Stimulated activated CD4-positive, alpha-beta T cell treated with anti-CD3 and anti-CD28 coated beads, Interleukin-1b, Interleukin-23, amount 100 ng/mL, for 24 hours (primary cell): ENCODE measurements at regions not wholly inside any gene's neighbourhood (a gene's known extent, or its start where the extent isn't known, plus 50 kb on each side); places are given as distances from the start of the nearest gene placed in this dataset.
"Not testable (repeated sequence)": the region's sequence is repeated elsewhere in the genome, so short reads cannot be mapped to it uniquely, and the experiment has no call there.

ENCODE experiments used
- DNase-seq, 4 experiments: peaks; one replicate each; pipeline ENCODE4 v3.0.0-alpha.2; 2020; ENCODE audit warnings: low read depth in 4 of 4, low spot score in 1 of 4

DNA sequence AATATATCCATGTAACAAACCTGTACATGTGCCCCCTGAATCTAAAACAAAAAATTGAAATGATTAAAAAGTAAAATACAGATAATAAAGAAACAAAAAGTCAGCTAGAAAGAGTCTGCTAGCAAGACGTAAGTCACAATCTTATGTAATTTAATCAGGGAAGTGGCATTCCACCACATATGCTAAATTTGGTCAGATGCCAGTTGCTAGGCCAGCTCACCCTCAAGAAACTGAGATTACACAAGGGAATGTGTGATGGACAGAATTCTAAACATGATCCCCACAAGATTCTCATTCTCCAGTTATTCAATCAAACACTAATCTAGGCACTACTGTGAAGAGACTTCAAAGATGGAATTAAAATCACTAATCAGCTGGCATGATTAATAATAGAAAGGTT, 689.3 kb downstream of the CENPC start:
- no peak for DNase-seq

DNA sequence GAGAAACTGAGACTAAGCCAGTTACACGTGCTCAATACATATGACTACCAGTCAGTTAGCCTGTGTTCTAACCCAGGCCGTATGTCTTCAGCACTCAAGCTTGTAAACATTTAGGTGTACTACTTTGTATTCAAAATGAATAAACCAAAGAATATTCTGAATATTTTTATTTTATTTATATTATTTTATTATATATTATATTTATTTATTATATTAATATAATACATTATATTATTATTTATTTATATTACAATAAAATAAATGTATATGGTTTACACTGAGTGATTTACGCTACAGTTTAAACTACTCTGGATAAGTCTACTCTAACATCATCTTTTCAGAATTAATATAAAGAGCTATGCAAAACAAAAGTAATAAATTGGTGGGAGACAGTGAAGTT, 691.5 kb downstream of the CENPC start:
- DNase-seq: no peak

DNA sequence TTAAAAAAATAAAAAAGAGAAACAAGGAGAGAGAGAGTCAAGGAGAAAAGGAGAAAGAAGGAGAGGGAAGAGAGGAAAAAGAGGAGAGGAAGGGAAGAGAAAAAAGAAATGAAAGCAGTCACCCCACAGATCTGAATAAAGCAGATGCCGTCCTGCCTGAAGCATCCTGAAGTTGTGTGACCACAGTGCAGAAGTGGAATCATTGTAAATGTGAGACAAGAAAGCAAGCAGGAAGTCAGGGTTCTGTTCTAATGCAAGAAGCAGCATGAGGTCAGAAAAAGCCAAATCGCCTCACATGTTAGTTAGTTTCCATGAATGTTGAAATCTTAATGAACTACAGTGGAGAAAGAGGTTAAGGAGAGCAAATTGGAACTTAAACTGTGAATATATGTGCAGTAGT, 692.5 kb downstream of the CENPC start:
- DNase-seq: no peak

DNA sequence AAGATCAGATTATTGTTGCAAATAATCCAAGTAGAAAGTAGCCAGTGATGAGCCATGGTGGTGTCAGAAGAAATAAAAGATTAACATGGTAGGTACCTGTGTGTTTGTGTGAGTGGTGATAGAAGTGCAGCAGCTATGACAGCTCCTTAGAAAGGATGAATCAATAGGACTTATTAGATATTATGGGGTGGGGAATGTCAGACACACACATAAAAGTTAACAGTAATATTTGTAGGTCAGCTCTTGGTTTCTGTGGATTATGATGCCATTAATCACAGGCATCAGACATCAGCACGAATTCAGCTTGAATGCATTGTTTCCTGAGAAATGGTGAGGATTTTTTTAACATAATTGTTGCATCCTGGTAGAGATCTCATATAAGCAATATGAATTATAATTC, 695.7 kb downstream of the CENPC start:
- no peak for DNase-seq

DNA sequence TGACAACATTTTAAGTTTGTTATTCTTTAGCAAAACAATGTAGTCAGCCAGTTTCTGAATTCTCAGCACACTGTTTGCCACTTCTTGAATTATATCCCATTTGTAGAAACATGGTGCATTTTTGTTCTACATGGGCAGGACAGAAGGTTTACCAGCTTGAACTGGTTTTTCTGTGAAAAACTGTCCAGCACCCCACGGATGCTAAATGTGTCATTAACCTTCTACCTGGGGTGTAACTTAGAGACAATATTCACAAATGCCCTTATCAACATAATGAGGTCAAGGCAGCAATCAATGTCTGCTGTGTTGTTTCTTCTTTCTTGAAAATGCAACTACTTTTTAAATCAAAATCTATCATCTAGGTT, 702.6 kb downstream of the CENPC start:
- no peak for DNase-seq

DNA sequence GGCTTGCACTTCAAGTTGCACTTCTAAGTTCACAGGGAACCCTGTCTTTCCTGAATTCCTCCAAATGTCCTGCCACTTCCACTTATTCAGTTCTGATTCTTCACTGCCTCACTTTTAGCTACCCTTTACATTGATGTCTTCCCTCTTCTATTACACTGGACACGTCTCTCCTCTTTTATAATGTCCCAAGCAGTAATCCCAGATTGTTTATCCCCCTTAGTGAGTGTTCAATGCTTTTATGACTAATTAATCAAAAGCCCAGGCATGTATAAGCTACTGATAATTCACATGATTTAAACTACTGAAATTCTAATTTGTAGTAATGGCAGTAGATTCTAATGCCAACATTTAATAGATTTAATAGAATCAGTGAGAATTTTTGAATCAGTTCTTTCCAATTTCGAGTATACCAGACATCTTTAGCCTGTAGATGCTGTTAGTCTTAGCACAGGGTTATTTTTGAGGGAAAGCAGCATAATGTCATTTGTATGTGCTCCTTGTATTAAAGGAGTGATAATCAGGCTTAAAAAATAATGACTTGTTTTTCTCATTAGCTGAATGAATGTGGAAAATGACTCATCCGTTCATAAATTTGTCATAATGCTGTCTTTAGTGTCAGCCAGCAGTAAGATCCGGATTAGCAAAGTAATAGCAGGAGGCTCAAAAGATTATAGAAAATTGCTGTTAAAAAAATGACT, 703.1 kb downstream of the CENPC start:
- DNase-seq: no peak

DNA sequence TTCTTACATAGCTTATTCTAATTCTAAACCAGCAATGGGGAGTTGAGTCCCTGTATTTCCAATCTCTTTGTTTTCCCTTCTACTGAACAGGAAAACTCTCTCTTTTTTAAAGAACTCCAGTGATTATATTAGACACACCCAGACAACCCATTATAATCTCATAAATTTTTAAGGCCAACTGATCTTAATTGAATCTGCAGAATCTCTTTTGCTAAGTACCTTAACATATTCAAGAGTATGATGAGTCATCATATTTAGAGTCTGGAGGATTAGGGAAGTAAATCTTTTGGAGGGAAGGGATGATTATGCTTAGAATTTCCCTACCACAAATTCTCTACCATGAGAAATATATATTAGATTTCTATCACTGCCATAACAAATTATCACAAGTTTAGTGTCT, 705.1 kb downstream of the CENPC start:
- DNase-seq: no peak

DNA sequence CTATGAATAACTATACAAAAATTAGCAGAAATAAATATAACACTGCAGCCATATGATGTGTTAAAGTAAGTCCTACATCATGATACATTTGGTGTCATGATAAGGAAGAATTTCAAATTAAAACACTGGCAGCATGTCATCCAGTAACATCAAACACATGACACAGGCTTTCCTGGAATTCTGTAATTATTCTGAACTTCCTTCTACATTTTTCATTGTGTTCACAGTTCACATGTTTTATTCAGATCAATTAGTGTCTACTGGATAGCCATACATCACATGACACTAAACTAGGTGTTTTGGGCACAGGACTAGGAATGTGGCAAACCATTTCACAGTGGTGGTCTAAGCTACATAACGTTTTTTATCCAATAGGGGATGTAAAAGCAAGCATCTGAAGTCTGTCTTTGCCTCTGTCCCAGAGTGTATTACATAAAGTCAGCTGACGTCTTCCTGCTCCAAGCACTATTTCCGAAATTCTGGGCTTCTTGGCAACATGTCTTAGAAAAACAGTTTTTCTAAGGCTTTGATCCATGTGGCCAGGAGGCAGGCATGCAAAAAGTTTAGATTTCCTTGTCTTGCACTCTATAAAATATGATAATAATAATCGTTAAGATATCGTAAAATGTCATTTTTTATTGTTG, 707.9 kb downstream of the CENPC start:
- DNase-seq: no peak

DNA sequence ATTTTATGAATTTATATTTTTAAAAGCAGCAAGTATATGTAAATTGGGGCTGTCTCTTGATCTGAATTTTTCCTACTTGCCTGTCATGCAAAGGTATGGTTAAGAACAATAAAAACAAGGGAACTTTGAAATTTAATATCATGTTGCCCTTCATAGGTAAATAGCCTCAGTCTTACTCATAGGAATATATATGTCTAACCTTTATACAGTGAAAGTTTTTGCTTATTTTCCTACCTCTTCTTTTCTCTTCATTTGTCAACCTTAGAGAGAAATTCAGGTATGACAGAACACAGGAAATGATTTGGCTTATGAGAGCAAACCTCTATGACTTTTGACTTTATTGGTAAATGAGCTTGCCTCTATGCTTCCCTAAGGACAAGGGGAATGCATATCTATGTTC, 716.0 kb downstream of the CENPC start:
- DNase-seq: no peak

DNA sequence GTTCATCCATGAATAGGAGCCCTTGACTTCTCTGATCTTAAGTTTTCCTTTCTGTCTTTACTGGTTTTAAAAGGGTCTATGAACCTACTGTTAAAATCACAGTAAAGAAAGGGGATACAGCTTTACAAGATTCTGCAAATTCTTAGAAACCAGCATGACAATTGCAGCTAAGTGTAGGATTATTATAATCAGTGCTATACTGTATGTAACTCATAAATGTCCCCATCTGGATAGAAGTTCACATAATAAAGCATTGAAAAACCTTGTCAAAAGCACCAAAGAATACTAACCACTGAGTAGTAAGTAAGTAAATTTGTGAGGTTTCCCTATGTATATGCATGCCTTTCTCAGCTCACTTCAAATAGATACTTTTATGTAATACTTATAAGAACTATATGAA, 724.6 kb downstream of the CENPC start:
- DNase-seq: no peak

DNA sequence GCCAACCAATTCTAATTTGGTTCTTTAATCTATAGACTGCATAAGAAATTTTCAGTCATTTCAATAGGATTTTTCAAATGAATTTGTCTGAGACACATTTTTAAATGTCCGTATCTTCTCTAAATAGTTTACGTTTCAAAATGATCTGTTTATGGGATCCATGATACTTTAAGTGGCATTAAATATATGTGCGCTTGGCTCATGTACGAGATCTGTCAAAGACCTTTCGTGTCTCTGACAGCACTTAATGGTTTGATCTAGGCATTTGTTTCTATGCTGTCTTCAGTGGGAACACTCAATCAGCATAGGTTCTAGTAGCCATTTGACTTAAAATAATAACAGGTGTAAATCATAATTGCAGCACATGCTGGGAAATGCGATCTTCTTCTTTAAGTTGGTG, 731.0 kb downstream of the CENPC start:
- no peak for DNase-seq

DNA sequence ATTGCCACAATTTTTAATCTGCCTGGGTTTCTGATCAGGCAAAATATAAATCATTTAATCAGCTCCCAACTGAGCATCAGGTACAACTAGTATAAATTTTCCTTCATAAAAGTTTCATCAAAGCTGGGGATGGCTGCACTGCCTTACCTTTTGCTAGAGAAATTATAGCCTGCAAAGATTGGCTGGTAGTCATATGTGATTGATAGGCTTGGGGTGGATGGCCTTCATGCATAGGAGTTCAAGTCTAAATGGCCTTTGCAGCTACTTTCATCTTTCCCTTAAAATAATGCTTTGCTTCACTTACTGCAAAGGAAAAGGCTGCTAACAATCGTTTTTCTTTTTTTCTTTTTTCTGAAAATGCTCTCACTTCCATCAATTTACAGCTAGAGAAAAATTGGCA, 739.7 kb downstream of the CENPC start:
- no peak for DNase-seq

DNA sequence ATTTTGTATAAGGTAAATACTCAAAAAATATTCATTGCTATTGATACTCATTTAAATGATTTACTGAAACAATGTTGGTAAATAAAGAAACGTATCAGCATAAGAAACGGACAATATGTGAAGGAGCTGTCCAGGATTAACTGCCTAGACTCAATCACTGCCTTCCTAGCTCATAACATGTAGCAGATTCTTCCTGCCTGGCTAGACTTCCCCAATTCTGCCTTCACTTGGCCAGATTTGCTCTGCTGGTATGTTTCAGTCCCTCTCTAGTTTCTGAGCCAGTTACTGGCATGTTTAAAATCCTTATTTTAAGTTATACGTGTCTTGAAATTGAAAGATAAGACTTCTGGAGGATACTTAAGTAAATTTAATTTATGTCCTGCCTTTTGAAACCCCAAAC, 740.3 kb downstream of the CENPC start:
- DNase-seq: no peak

DNA sequence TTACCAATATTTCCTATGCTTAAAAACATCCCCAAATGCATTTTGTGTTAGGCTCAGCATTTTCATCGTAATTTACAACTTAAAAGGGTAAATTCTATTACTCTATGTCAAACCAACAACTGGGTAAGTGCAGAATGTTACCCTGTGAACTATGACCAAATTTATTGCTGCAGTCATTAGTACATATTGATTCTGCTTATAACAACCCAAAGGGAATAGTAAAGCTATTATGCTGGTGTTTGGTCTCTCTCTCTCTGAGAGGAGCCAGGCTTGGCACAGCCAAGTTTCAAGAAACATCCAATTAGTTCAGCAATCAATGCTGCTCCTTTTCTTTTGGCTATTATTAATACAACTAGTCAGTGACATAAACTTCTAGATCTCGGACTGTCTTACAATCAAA, 747.7 kb downstream of the CENPC start:
- no peak for DNase-seq

DNA sequence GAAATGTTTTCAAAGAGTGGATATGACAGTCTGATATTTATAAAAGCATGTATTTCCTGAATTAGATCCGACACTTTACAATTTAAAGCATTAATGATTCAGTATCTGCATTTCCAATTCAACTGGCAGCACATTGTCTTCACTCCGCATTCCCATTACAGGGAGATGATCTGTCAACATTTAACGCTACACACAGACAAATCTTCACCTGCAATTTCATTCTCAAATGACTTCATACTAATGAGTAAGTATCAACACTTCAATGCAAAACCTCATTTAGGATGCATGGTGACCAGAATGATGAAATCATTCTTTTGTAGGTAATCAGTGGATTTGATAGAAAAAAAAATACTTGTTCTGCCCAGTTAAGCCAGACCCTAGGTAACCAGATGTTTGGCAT, 749.6 kb downstream of the CENPC start:
- no peak for DNase-seq

DNA sequence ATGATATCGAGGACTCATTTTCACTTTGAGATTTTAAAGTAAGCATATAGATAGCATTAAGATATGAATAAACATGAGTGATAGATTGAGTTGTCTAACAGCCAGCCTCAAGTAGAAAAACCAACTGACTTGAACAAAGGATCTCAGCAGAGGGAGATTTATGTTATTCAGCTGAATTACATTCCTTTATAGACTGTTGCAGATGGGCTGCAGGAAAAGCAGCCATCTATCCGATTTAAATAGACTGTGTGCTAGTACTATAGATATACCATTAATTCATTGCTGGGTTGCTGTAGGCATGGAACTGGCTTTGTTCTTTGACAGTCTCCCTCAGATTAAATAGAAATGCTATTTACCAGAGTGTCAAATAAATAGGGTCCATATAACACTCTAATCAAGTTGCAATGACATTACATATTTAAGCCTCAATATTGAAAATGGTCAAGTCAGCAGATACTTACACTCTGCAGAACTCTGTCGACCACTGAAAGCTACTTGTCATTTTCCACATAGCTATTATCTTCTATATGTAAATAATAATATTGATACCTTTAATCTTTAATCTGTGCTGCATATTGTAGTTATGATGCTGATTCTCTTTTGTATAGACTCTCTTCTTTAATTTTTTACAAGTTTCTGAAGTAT, 750.8 kb downstream of the CENPC start:
- DNase-seq: no peak

DNA sequence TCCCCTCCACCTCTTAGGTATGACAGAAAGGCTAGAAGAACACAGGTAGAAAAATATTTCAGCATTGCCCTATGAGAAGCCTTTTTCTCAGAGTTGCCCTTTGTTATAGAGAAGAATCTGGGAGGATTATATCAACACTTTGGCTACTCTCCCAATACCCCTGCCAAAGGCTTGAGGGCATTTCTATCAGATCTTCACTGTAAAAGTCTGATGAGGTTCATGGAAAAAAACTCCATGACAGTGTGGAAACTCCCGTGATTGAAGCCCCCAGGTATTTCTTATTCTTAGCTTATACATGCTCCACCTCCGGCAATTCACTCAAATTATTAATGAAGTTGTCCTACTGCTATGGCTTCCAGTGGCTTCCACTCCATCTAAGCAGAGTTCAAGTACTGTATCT, 753.6 kb downstream of the CENPC start:
- DNase-seq: no peak

DNA sequence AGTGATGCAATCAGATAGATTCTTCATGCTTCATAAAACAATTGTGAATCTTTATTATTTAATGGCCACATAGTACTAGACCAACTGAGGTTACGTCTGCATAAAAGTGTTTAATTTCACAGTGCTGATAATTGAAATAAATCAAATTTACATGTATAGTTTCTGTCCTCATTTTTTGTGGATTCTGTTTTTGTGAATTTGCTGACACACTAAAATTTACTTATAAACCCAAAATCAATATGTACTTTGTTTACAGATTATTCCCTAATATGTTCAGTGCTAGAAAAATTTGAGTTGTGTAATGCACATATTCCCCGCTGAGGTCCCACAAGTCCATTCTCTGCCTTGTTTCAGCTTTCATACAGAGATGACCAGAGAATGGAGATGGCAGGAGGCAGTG, 759.8 kb downstream of the CENPC start:
- DNase-seq: no peak

DNA sequence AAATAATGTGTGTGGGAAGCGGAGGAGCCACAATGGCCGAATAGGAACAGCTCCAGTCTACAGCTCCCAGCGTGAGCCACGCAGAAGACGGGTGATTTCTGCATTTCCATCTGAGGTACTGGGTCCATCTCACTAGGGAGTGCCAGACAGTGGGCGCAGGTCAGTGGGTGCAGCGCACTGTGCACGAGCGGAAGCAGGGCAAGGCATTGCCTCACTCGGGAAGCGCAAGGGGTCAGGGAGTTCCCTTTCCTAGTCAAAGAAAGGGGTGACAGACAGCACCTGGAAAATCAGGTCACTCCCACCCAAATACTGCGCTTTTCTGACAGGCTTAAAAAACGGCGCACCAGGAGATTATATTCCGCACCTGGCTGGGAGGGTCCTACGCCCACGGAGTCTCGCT, 762.6 kb downstream of the CENPC start:
- DNase-seq: not testable (repeated sequence)

DNA sequence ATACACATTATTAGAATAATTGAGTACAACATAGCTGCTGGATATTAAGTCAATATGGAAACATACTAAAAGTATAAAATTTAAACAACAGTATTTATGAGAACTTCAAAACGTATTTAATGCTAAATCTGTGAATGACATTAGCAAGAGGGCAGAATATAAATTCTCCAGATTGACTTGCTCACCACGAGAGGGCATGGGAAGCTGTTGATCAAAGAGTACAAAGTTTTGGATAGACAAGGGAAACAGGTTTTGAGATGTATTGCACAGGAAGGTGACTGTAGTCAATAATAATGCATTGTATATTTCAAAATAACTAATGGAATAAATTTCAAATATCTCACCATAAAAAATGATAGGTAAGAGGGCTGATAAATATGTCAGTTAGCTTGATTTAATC, 768.2 kb downstream of the CENPC start:
- no peak for DNase-seq

DNA sequence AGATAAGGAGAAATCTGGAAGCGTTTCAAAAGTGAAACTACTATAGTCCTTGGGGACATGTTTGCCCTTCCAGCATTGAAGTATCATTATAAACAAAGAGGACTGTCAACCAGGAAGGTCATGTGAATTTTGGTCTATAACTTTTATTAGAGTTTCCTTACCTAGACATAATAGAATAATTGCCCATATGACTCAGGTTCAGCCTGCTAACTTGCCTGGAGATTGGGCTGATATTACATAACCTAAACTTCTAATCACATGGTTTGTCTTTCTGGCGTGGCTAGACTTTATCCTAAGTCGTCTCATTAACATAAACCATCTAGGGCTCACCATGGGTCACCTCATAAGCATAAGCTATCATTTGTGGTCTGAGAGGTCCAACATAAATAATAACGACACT, 775.9 kb downstream of the CENPC start:
- no peak for DNase-seq

DNA sequence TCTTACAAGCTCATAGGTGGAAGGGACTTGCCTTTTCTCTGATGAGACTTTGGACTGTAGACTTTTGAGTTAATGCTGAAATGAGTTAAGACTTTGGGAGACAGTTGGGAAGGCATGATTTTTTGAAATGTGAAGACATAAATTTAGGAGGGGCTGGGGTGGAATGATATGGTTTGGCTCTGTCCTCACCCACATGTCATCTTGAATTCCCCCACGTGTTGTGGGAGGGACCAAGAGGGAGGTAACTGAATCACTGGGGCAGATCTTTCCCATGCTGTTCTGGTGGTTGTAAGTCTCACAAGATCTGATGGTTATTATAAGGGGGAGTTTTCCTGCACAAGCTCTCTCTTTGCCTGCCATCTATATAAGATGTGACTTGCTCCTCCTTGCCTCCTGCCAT, 777.9 kb downstream of the CENPC start:
- DNase-seq: no peak

DNA sequence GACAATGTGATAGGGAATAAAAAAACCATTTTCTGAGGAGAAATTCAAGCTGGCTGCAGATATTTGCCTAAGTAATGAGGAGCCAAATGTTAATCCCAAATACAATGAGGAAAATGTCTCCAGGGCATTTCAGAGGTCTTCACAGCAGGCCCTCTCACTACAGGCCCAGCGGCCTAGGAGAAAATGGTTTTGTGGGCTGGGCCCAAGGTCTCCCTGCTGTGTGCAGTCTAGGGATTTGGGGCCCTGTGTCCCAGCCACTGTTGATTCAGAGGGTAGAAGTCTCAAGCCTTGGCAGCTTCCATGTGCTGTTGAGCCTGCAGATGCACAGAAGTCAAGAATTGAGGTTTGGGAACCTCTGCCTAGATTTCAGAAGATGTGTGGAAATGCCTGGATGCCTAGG, 778.7 kb downstream of the CENPC start:
- no peak for DNase-seq
